MM.1S (cell line): ENCODE measurements at regions not wholly inside any gene's neighbourhood (a gene's known extent, or its start where the extent isn't known, plus 50 kb on each side); places are given as distances from the start of the nearest gene placed in this dataset.

ENCODE experiments used
- DNase-seq: peaks from one replicate; pipeline ENCODE4 v3.0.0-alpha.2; 2015
- H2AFZ ChIP-seq: fragments of 300-600 bp; sonication (generic); 2 replicates; pipeline ENCODE4 v1.6.0; 2016; ENCODE audit warnings: antibody characterized with exemption, low read length
- H3F3A ChIP-seq: fragments of 300-600 bp; sonication (generic); 2 replicates; pipeline ENCODE4 v1.6.1; 2016; ENCODE audit warnings: mild to moderate bottlenecking, antibody characterized with exemption, low read length, moderate library complexity, mixed read lengths; ENCODE audit not compliant: insufficient read depth
- H3K27ac ChIP-seq: fragments of 300-600 bp; sonication (generic); 2 replicates; pipeline ENCODE4 v1.5.1; 2016; ENCODE audit warnings: mild to moderate bottlenecking, low read length
- H3K27me3 ChIP-seq: fragments of 300-600 bp; sonication (generic); replicated peaks from 2 replicates; pipeline ENCODE4 v1.6.0; 2016; ENCODE audit warnings: low read length; ENCODE audit not compliant: insufficient read depth
- H3K36me3 ChIP-seq: fragments of 300-600 bp; sonication (generic); replicated peaks from 2 replicates; pipeline ENCODE4 v1.6.1; 2016; ENCODE audit warnings: mild to moderate bottlenecking, low read length, mixed read lengths; ENCODE audit not compliant: insufficient read depth
- H3K4me1 ChIP-seq: fragments of 300-600 bp; sonication (generic); 2 replicates; pipeline ENCODE4 v1.6.1; 2016; ENCODE audit warnings: low read length, mixed read lengths
- H3K4me2 ChIP-seq: fragments of 300-600 bp; sonication (generic); 2 replicates; pipeline ENCODE4 v1.6.0; 2016; ENCODE audit warnings: low read depth, low read length
- H3K4me3 ChIP-seq: fragments of 300-600 bp; sonication (generic); 2 replicates; pipeline ENCODE4 v1.5.1; 2016; ENCODE audit warnings: low read length, mixed read lengths
- H3K79me2 ChIP-seq: fragments of 300-600 bp; sonication (generic); 2 replicates; pipeline ENCODE4 v1.6.1; 2016; ENCODE audit warnings: mixed run types, low read length, mixed read lengths
- H3K9ac ChIP-seq: fragments of 300-600 bp; sonication (generic); 2 replicates; pipeline ENCODE4 v1.6.1; 2016; ENCODE audit warnings: low read length, mixed read lengths
- H3K9me2 ChIP-seq: fragments of 300-600 bp; sonication (generic); replicated peaks from 2 replicates; pipeline ENCODE4 v1.6.1; 2016; ENCODE audit warnings: mild to moderate bottlenecking, low read length, mixed read lengths; ENCODE audit not compliant: insufficient read depth
- H3K9me3 ChIP-seq: fragments of 300-600 bp; sonication (generic); replicated peaks from 2 replicates; pipeline ENCODE4 v1.6.1; 2016; ENCODE audit warnings: mild to moderate bottlenecking, low read length, mixed read lengths; ENCODE audit not compliant: insufficient read depth
- H4K20me1 ChIP-seq: fragments of 300-600 bp; sonication (generic); 2 replicates; pipeline ENCODE4 v1.6.1; 2016; ENCODE audit warnings: mild to moderate bottlenecking, low read length, moderate library complexity, mixed read lengths; ENCODE audit not compliant: insufficient read depth
- EZH2 ChIP-seq: fragments of 300-600 bp; sonication (generic); optimal IDR thresholded peaks from 2 replicates; pipeline ENCODE3; 2017; ENCODE audit warnings: low read depth, mild to moderate bottlenecking, antibody characterized with exemption, low read length, mixed read lengths
- EZH2phosphoT487 ChIP-seq: fragments of 300-600 bp; sonication (generic); IDR thresholded peaks from 2 replicates; pipeline ENCODE4 v1.6.1; 2018; ENCODE audit warnings: antibody characterized with exemption, low read length
- TF ChIP-seq, protein P1 (sequence below): fragments of 300-600 bp; sonication (generic); IDR thresholded peaks from 2 replicates; pipeline ENCODE4 v1.5.1; 2016; ENCODE audit warnings: antibody characterized with exemption, low read length, mixed read lengths

DNA sequence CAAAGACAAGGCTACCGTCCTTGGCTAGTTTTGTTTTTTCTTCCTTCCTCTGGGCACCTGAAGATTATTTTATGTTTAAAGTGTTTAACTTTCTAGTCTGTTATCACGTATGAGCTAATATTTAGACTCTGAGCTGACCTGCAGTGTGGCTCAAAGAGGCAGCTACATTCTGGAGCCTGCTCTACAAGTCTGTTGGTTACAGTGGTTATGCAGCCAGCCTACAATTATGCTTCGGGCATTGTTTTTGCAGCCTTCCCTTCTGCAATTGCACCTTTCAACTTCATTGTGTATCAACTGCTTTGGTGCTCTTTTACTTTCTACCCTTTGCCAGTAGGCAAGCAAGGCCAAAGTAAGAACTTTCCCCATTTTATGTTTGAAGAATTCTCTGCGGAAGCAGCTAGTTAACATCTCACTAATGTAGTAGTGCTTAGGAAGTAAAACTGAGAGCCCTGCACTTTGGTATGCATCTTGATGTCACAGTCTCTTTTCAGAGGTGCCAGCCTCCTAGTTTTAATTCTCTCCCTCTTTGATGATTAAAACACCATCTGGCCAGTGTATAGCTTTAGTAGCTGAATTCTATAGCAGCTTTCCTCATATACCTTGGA is 322.1 kb downstream of the FAM170A start:
- no peak overlapping the region for H3K4me3 ChIP-seq
- H2AFZ ChIP-seq: no peak overlapping the region
- H4K20me1 ChIP-seq: no peaks in the 10 kb centered on the region
- DNase-seq: no peak
- no peak overlapping the region for H3K27ac ChIP-seq
- H3K27me3 ChIP-seq: no peaks in the 10 kb centered on the region
- H3K79me2 ChIP-seq: no peaks in the 10 kb centered on the region
- H3K4me1 ChIP-seq: no peaks in the 10 kb centered on the region
- no peak overlapping the region for H3K4me2 ChIP-seq
- no peaks in the 10 kb centered on the region for H3F3A ChIP-seq
- H3K9me3 ChIP-seq: no peaks in the 10 kb centered on the region
- H3K9me2 ChIP-seq: no peaks in the 10 kb centered on the region
- H3K36me3 ChIP-seq: no peaks in the 10 kb centered on the region
- TF ChIP-seq, protein P1, sequence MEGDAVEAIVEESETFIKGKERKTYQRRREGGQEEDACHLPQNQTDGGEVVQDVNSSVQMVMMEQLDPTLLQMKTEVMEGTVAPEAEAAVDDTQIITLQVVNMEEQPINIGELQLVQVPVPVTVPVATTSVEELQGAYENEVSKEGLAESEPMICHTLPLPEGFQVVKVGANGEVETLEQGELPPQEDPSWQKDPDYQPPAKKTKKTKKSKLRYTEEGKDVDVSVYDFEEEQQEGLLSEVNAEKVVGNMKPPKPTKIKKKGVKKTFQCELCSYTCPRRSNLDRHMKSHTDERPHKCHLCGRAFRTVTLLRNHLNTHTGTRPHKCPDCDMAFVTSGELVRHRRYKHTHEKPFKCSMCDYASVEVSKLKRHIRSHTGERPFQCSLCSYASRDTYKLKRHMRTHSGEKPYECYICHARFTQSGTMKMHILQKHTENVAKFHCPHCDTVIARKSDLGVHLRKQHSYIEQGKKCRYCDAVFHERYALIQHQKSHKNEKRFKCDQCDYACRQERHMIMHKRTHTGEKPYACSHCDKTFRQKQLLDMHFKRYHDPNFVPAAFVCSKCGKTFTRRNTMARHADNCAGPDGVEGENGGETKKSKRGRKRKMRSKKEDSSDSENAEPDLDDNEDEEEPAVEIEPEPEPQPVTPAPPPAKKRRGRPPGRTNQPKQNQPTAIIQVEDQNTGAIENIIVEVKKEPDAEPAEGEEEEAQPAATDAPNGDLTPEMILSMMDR: no peak
- H3K9ac ChIP-seq: no peak overlapping the region

GRCh38 chr5:119953474-119953873 is 324.1 kb downstream of the FAM170A start:
- Histone ChIP-seq H3F3A (no peaks in the 10 kb centered on the region), H2AFZ (no peak overlapping the region), H3K27me3 (no peaks in the 10 kb centered on the region), H3K4me1 (no peaks in the 10 kb centered on the region), H3K36me3 (no peaks in the 10 kb centered on the region), H4K20me1 (no peaks in the 10 kb centered on the region), H3K4me3 (no peak overlapping the region), H3K4me2 (no peak overlapping the region), H3K9me3 (no peaks in the 10 kb centered on the region), H3K9me2 (no peaks in the 10 kb centered on the region), H3K27ac (no peak overlapping the region), H3K79me2 (no peaks in the 10 kb centered on the region), H3K9ac (no peak overlapping the region)
- DNase-seq: no peak
- TF ChIP-seq EZH2phosphoT487 (no peak), EZH2 (no peak)
- TF ChIP-seq, protein P1: no peak

DNA sequence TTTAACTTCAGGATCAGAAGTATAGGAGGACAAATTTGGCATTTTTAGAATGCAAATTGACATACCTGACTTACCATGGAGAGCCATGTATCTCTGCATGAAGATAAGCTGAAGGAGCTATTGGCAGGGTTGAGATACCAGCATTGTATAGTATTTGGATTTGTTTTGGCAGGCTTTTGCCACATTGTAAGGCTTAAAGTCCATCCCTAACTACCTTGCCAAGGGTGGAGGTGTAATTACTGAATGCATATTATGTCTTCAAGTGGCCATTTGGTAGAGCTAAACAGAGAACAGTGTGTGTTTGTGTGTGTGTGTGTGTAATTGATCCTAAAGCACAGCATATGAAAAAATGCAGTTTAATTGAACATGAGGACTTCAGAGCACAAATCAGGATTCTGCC is 324.7 kb downstream of the FAM170A start:
- no peaks in the 10 kb centered on the region for H4K20me1 ChIP-seq
- TF ChIP-seq EZH2: no peak
- TF ChIP-seq EZH2phosphoT487: no peak
- TF ChIP-seq, protein P1: no peak

More for the DNA sequence above, 324.7 kb downstream of the FAM170A start:
- Histone ChIP-seq H2AFZ (no peak overlapping the region), H3K27me3 (no peaks in the 10 kb centered on the region), H3F3A (no peaks in the 10 kb centered on the region), H3K27ac (no peak overlapping the region), H3K9ac (no peak overlapping the region), H3K79me2 (no peaks in the 10 kb centered on the region), H3K36me3 (no peaks in the 10 kb centered on the region), H3K4me2 (no peak overlapping the region), H3K9me3 (no peaks in the 10 kb centered on the region), H3K4me3 (no peak overlapping the region), H3K9me2 (no peaks in the 10 kb centered on the region), H3K4me1 (no peaks in the 10 kb centered on the region)
- no peak for DNase-seq
